Thymus (tissue), 11 donors: ENCODE measurements at regions not wholly inside any gene's neighbourhood (a gene's known extent, or its start where the extent isn't known, plus 50 kb on each side); places are given as distances from the start of the nearest gene placed in this dataset.

Experiments used
- DNase-seq, 9 donors: peaks; one replicate each; pipeline ENCODE4 v3.0.0-alpha.2; 2013; ENCODE audit warnings: low spot score in 9 of 9, low read depth in 6 of 9, missing footprints in 1 of 9
- H3K27ac ChIP-seq, 2 donors: one replicate each; pipeline ENCODE4 v1.5.1; 2013; ENCODE audit warnings: control low read depth in 1 of 2, low read depth in 1 of 2, low read length in 1 of 2, mild to moderate bottlenecking in 1 of 2, moderate library complexity in 1 of 2
- H3K27me3 ChIP-seq, 2 donors: one replicate each; pipeline ENCODE4 v1.5.1; 2013; ENCODE audit warnings: low read length in 1 of 2; ENCODE audit not compliant: control insufficient read depth in 2 of 2, insufficient read depth in 1 of 2
- H3K36me3 ChIP-seq, 2 donors: one replicate each; pipeline ENCODE4 v1.5.1; 2013; ENCODE audit warnings: low read length in 1 of 2, mild to moderate bottlenecking in 1 of 2, moderate library complexity in 1 of 2; ENCODE audit not compliant: control insufficient read depth in 2 of 2, insufficient read depth in 2 of 2
- H3K4me1 ChIP-seq, 2 donors: one replicate each; pipeline ENCODE4 v1.5.1; 2013; ENCODE audit warnings: low read length in 2 of 2; ENCODE audit not compliant: control insufficient read depth in 2 of 2, insufficient read depth in 2 of 2
- H3K4me3 ChIP-seq, 2 donors: one replicate each; pipeline ENCODE4 v1.5.1; 2013; ENCODE audit warnings: low read length in 2 of 2, control low read depth in 1 of 2, mild to moderate bottlenecking in 1 of 2
- H3K9me3 ChIP-seq, 2 donors: one replicate each; pipeline ENCODE4 v1.5.1; 2013; ENCODE audit warnings: low read length in 1 of 2, mild to moderate bottlenecking in 1 of 2; ENCODE audit not compliant: control insufficient read depth in 2 of 2, insufficient read depth in 1 of 2
- WGBS: extraction: QIAGEN DNeasy Blood & Tissue Kit; methylation state at CpG from one replicate; pipeline ENCODE4 v1.1.7; 2013; 5-methylcytosine and 5-hydroxymethylcytosine counted together
- donor health status: healthy.

GRCh38 chr14:38808734-38809455, 294.1 kb downstream of the SEC23A start:
- DNase-seq: no peak
- H3K9me3 ChIP-seq: no peaks in the 10 kb centered on the region
- H3K27me3 ChIP-seq: no peaks in the 10 kb centered on the region
- no peak overlapping the region for H3K27ac ChIP-seq
- no peak overlapping the region for H3K4me3 ChIP-seq
- no peaks in the 10 kb centered on the region for H3K36me3 ChIP-seq
- 90% methylated on average over 7 of the region's 7 CpGs for WGBS
- no peaks in the 10 kb centered on the region for H3K4me1 ChIP-seq

DNA sequence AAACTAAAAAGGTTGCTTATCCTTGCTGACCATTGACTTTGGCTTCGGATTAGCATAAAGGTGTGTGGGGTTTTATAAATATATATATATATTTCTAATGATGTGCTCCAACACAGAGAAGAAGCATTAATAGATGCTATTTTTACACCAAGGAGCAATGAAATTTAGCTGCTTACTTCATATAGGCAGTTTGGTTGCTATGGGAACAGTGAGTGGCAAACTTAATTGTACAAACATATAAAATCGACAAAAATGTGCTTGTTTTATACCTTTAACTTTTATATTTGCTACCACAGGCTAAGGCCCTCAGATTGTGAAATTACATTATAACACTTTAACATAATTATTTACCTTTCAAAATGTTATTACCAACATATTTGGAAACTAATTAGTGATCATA, 303.4 kb downstream of the SEC23A start:
- DNase-seq: no peak
- Histone ChIP-seq H3K4me3 (no peak overlapping the region), H3K9me3 (no peaks in the 10 kb centered on the region), H3K27me3 (no peaks in the 10 kb centered on the region), H3K36me3 (no peaks in the 10 kb centered on the region), H3K4me1 (no peaks in the 10 kb centered on the region), H3K27ac (no peak overlapping the region)
- WGBS: 92% methylated on average over 2 of the region's 2 CpGs

DNA sequence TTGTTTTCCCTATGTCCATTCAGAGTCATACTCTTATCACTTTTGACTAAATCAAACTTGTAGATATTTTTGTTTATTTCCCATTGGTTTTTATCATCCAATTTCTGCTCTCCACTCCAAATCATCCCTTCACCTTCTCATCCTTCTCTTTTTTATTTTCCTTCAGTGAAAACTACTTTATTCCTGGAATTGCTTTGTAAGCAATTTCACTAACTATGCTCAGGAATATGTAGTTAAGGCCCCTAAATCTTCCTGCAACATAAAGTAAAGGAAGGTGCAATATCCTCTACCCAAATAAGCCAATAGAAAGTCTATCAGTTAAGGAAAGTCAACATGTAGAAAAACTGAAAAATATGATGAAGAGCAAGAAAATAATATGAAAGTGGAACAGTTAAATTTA, 308.4 kb downstream of the SEC23A start:
- Histone ChIP-seq H3K27ac (no peak overlapping the region), H3K9me3 (no peaks in the 10 kb centered on the region), H3K27me3 (no peaks in the 10 kb centered on the region), H3K4me3 (no peak overlapping the region), H3K36me3 (no peaks in the 10 kb centered on the region), H3K4me1 (no peaks in the 10 kb centered on the region)
- no peak for DNase-seq

DNA sequence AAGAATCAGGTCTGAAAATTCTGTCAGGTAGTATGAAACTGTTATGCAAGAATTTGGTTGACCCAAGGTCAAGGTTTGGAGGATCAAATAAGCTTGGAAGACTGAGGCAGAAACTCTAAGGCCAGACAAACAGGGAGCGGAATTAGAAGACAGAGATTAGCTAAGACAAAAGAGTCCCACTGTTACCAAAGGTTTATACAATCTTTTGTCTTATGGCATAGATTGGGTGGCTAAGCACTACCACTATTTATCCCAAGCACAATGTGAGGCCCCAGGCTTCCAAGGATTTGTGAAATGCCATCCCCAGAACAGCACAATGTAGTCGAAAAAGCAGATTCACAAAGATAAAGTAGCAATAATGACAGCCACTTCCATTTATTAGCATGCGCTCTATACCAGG, 311.2 kb downstream of the SEC23A start:
- Histone ChIP-seq H3K4me3 (no peak overlapping the region), H3K4me1 (no peaks in the 10 kb centered on the region), H3K36me3 (no peaks in the 10 kb centered on the region), H3K27me3 (no peaks in the 10 kb centered on the region), H3K27ac (no peak overlapping the region), H3K9me3 (no peaks in the 10 kb centered on the region)
- WGBS: 92% methylated on average over 3 of the region's 3 CpGs
- no peak for DNase-seq

- no peaks in the 10 kb centered on the region for H3K36me3 ChIP-seq
- H3K4me3 ChIP-seq: no peak overlapping the region
- no peaks in the 10 kb centered on the region for H3K4me1 ChIP-seq
- no peak overlapping the region for H3K27ac ChIP-seq
- DNase-seq: no peak
- no peaks in the 10 kb centered on the region for H3K9me3 ChIP-seq
- no peaks in the 10 kb centered on the region for H3K27me3 ChIP-seq
- WGBS: 94% methylated on average over 3 of the region's 3 CpGs
Observed at GRCh38 chr14:38790916-38791315, 312.1 kb downstream of the SEC23A start.

- Histone ChIP-seq H3K27ac (no peak overlapping the region), H3K4me1 (no peaks in the 10 kb centered on the region), H3K4me3 (no peak overlapping the region), H3K36me3 (no peaks in the 10 kb centered on the region), H3K27me3 (no peaks in the 10 kb centered on the region), H3K9me3 (no peaks in the 10 kb centered on the region)
- no peak for DNase-seq
- 90% methylated on average over 8 of the region's 8 CpGs for WGBS
Observed at GRCh38 chr14:38789805-38790204, 313.2 kb downstream of the SEC23A start.

DNA sequence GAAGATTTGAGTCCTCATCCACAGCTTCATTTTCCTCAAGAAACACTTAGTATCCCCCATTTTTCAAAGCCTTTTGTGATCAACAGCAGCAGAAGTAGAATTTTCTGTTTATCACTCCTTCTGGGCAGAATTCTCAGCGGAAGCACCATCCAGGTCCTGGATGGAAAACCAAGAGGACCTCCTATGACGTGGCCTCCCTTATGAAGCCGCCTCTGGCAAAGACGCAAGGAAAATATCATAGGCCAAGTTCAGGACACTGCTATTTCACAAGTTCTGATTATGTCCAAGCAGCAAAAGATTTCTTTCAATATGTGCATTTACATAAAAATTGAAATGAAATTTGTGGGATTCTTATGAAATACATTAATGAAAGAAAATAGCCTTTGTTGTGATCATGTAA, 315.0 kb downstream of the SEC23A start:
- H3K27ac ChIP-seq: no peak overlapping the region
- no peaks in the 10 kb centered on the region for H3K4me1 ChIP-seq
- no peak for DNase-seq
- WGBS: 98% methylated on average over 4 of the region's 4 CpGs
- no peaks in the 10 kb centered on the region for H3K27me3 ChIP-seq
- H3K36me3 ChIP-seq: no peaks in the 10 kb centered on the region
- H3K9me3 ChIP-seq: no peaks in the 10 kb centered on the region
- no peak overlapping the region for H3K4me3 ChIP-seq

DNA sequence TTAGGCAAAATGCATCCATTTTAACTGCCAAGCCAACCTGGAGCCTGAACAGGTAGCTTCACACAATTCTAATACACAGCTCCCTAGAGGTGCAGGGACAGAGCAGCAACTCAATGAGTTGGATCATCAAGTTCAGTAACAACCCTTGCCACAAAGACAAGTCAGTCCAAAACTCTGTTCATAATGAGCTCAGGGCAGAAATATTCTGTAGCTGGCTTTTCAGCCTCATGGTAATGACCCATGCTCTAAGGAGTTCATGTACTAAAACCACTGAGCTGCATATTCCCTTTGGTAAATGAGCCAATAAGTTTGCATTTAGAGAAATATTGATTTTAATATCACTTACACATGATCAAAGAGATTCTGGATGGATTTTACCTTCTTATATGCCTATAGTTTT, 316.1 kb downstream of the SEC23A start:
- Histone ChIP-seq H3K27me3 (no peaks in the 10 kb centered on the region), H3K27ac (no peak overlapping the region), H3K9me3 (no peaks in the 10 kb centered on the region), H3K4me3 (no peak overlapping the region), H3K36me3 (no peaks in the 10 kb centered on the region), H3K4me1 (no peaks in the 10 kb centered on the region)
- DNase-seq: no peak

GRCh38 chr14:38777401-38777800, 325.6 kb downstream of the SEC23A start:
- Histone ChIP-seq H3K27ac (no peak overlapping the region), H3K4me1 (no peaks in the 10 kb centered on the region), H3K27me3 (no peaks in the 10 kb centered on the region), H3K36me3 (no peaks in the 10 kb centered on the region), H3K4me3 (no peak overlapping the region), H3K9me3 (no peaks in the 10 kb centered on the region)
- 88% methylated on average over 1 of the region's 1 CpG for WGBS
- DNase-seq: no peak

DNA sequence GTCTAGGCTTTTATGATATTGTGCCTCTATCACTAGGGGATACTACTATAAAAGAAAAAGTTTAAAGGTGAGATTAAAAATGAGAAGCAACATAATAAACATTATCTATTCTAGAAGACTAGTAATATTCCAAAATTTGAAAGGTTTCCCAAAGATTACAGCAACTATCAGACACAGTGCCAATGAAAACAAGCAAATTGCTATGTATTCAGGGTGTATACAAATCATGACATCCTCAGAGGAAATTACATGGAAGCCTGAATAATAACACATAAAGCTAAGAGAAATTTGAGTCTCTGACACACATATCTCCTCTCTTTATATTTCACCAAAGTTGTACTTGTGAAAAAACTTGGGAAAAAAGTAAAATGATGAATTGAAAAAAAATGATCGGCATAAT, 327.0 kb downstream of the SEC23A start:
- Histone ChIP-seq H3K27me3 (no peaks in the 10 kb centered on the region), H3K27ac (no peak overlapping the region), H3K36me3 (no peaks in the 10 kb centered on the region), H3K9me3 (no peaks in the 10 kb centered on the region), H3K4me3 (no peak overlapping the region), H3K4me1 (no peaks in the 10 kb centered on the region)
- 96% methylated on average over 1 of the region's 1 CpG for WGBS
- DNase-seq: no peak
